RWPE1 (cell line): ENCODE measurements at regions not wholly inside any gene's neighbourhood (a gene's known extent, or its start where the extent isn't known, plus 50 kb on each side); places are given as distances from the start of the nearest gene placed in this dataset.

Experiments used
- CTCF ChIA-PET: fragments of 350-600 bp; sonication (Branson Sonifier 250); formaldehyde crosslinking; extraction: SDS; loops from one replicate; lab custom pipeline; 2021; lab: Yijun Ruan, JAX
- POLR2A ChIA-PET: fragments of 400-600 bp; formaldehyde crosslinking; extraction: SDS; loops from one replicate; lab custom pipeline; 2020; ENCODE audit warnings: antibody characterized with exemption; ENCODE audit not compliant: low non-redundant PET; lab: Yijun Ruan, JAX
- DNase-seq: peaks from one replicate; pipeline ENCODE4 v3.0.0; 2012; ENCODE audit warnings: low spot score
- H3K27ac ChIP-seq: fragments of 450-650 bp; 2 replicates; pipeline ENCODE4 v1.5.1; 2017
- TF ChIP-seq, protein P1 (sequence below): fragments of 450-650 bp; conservative IDR thresholded peaks from 2 replicates; pipeline ENCODE4 v1.5.1; 2017; ENCODE audit warnings: low read depth, mild to moderate bottlenecking

DNA sequence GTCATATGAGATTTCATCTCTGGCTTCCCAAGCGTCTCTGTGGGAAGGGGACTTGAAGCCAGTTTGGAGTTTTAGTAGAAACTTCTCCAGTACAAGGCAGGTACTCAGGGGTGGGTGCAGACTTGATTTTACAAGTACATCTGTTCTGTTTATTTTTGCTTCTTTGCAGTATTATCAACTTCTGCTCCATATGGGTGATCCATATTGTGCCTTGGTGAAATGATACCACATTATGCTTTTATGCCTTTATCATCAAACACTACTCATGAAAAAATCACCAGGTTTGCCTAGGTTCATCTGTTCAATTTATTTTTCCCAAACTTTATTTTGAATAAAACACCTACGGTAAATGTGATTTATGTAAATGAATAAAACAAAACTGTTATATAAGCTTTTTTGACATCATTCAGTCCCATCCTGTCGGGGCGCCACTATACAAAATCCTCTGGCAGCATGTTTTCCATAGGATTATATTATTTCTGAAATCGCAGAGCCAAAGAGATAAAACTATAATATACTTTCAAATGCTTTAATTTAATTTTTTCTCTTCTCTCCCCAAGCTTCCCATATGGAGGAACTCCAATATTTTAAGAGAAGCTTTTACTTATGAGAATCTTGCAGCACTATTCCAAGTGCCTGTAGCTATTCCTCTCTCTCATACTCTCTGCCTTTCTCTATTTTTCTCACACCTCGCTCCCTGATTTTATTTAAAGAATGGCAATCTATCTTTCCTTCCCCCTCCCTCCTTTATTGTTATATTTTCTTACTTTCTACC, 490.9 kb downstream of the RNF144A start:
- TF ChIP-seq, protein P1, sequence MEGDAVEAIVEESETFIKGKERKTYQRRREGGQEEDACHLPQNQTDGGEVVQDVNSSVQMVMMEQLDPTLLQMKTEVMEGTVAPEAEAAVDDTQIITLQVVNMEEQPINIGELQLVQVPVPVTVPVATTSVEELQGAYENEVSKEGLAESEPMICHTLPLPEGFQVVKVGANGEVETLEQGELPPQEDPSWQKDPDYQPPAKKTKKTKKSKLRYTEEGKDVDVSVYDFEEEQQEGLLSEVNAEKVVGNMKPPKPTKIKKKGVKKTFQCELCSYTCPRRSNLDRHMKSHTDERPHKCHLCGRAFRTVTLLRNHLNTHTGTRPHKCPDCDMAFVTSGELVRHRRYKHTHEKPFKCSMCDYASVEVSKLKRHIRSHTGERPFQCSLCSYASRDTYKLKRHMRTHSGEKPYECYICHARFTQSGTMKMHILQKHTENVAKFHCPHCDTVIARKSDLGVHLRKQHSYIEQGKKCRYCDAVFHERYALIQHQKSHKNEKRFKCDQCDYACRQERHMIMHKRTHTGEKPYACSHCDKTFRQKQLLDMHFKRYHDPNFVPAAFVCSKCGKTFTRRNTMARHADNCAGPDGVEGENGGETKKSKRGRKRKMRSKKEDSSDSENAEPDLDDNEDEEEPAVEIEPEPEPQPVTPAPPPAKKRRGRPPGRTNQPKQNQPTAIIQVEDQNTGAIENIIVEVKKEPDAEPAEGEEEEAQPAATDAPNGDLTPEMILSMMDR: no peak
- ChIA-PET CTCF (interaction anchor here (0.8 kb wide), 1 partner anchor 863 kb away, joined by 3 read pairs; no protein-coding TSS in a partner anchor), POLR2A (no interaction called here)
- H3K27ac ChIP-seq: no peak overlapping the region
- no peak for DNase-seq

DNA sequence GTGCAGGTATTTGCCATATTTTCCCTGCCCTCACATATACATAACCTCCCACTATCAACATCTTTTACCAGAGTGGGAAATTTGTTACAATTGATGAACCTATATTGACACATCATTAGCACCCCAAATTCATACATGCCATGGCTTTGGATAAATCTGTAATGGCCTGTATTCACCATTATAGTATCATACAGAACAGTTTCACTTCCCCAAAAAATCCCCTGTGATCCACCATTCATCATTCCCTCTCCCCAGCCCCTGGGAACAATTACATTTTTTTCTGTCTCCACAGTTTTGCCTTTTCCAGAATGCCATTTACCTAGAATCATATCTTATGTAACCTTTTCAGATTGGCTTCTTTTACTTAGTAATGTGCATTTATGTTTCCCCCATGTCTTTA, 494.5 kb downstream of the RNF144A start:
- no peak for DNase-seq
- ChIA-PET CTCF (no interaction called here), POLR2A (no interaction called here)
- TF ChIP-seq, protein P1: no peak
- no peak overlapping the region for H3K27ac ChIP-seq

DNA sequence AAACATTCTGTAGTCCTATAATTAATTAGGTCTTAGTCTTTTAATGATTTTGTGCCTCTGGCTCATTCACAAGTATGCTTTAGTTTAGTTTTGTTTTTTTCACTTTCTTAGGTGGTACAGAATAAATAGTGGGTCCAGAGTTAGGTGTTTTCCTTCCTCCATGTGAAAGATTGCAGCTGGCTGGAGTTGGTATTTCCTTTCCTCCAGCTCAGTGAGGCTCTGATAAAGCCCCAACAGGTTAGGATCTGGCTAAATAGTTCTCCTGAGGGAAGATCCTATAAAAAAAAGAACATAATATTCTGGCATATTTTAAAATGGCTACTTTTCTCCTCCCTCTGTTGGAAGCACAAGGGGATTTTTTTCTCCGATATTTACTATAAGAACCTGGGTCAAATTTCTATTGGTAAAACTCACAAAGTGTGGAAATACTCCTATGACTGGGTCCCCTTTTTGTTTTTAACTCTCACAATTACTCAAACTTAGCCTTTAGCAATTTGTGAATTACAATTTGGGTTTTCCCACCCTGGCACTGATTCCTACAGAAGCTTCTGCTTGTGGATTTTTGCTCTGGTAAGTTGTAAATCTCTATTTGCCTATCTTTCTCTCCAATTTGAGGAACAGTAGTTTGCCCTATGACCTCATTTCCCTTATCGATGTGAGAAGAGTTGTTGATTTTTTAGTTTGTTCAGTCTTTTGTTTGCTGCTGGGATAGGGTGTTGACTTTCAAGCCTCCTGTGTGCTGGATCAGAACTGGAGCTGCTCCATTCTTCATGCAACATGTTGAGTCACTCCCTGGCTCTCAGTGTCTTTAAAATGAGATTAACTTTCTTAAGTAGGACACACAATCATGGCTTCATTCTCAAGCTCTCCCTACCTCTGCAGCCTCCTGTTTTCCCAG, 500.9 kb downstream of the RNF144A start:
- ChIA-PET CTCF (interaction anchor here (0.6 to 1.2 kb wide), 3 partner anchors 9 to 270 kb away, joined by 3 read pairs; no protein-coding TSS in a partner anchor), POLR2A (no interaction called here)
- no peak for DNase-seq
- TF ChIP-seq, protein P1: no peak
- no peak overlapping the region for H3K27ac ChIP-seq

DNA sequence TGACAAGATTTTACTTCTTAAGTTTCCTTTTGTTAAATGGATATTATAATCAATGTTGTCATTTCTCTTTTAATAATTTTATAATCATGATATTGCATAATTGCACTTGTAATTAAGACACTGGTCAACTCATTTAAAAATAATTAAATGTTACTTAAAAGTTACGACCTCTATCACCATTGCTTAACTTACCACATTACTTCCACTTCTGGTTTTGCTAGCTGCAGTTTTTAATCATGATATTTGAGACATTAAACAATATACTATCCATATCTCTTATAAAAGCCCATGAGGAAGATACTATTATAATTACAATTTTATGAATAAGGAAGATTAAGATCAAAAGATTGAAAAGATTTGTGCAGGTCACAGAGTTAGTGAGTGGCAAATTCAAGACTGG, 502.0 kb downstream of the RNF144A start:
- no peak for DNase-seq
- TF ChIP-seq, protein P1: no peak
- CTCF ChIA-PET: interaction anchor here (1.0 kb wide), 1 partner anchor 12 kb away, joined by 3 read pairs; no protein-coding TSS in a partner anchor
- POLR2A ChIA-PET: no interaction called here
- no peak overlapping the region for H3K27ac ChIP-seq

DNA sequence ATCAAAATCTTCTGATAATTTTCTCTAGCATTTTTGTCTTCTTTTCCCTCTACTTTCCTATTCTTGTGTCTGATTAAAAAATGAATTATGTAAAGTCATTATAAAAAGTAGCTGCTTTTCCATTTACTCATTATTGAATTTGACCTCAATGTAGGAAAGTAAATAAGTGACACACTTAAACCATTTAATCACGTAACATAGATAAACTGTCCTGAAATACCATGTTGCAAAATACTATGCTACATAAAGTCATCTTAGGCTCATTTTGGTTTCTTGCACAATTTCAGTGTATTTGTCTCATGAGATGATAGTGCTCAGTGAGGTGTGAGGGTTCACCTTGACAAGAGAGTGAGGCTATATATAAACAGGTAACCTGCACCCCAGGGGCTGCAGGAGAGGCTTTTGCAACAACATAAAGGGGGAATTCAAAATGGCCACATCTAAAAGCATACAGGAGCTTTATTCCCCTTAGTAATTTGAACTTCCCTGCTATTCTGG, 502.7 kb downstream of the RNF144A start:
- POLR2A ChIA-PET: no interaction called here
- CTCF ChIA-PET: no interaction called here
- DNase-seq: no peak
- TF ChIP-seq, protein P1: no peak
- no peak overlapping the region for H3K27ac ChIP-seq

DNA sequence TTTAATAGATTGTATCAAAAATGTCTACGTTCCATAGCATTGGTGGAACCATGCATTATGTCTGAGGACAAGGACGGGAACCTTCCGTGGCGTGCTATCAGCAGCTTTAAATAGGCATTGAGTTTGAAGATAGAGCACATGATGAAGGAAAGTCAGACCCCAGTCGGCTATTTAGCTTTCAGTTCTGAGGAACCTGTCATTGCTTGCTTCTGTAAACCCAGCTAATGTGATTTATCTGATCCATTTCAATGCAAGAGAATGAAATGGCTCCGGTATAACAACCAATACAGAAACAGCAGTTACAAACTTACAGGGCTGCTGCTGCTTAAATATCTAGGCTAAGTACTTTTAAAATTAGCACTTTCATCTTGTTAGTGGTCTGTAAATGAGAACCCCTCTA, 503.3 kb downstream of the RNF144A start:
- POLR2A ChIA-PET: no interaction called here

More for the DNA sequence above, 503.3 kb downstream of the RNF144A start:
- DNase-seq: no peak
- TF ChIP-seq, protein P1: no peak
- CTCF ChIA-PET: no interaction called here
- no peak overlapping the region for H3K27ac ChIP-seq
